ENCODE measurements at regions not wholly inside any gene's neighbourhood (a gene's known extent, or its start where the extent isn't known, plus 50 kb on each side); places are given as distances from the start of the nearest gene placed in this dataset.

- no peak for ATAC-seq
- Histone ChIP-seq H3K9me3 (peaks cover 0 to 4% (median 0%) of the 10 kb centered on the region in 12 donors), H3K27ac (no peak overlapping the region), H3K27me3 (no peaks in the 10 kb centered on the region), H3K4me1 (no peaks in the 10 kb centered on the region), H3K36me3 (no peaks in the 10 kb centered on the region), H3K4me3 (no peak overlapping the region)
- 70 to 80% (median 76%) methylated on average over 4 of the region's 4 CpGs for WGBS, 4 donors
- intact Hi-C loops (cut with DNase I): no loop called here
- DNase-seq: no peak
- TF ChIP-seq POLR2A (IDR thresholded peaks at IDR 0.05): no peak
These were observed 618.7 kb downstream of the SI start for GRCh38 chr3:164459521-164460151.

DNA sequence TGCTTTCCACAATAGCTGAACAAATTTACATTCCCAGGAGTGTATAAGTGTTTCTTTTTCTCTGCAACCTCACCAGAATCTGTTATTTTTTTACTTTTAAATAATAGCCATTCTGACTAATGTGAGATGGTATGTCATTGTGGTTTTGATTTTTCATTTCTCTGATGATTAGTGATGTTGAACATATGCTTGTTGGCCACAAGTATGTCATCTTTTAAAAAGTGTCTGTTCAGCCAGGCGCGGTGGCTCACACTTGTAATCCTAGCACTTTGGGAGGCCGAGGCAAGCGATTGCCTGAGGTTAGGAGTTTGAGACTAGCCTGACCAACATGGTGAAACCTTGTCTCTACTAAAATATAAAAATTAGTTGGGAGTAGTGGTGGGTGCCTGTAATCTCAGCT is 619.3 kb downstream of the SI start:
- Histone ChIP-seq H3K27me3 (no peaks in the 10 kb centered on the region), H3K4me3 (no peak overlapping the region), H3K27ac (no peak overlapping the region), H3K9me3 (peaks cover 0 to 4% (median 0%) of the 10 kb centered on the region in 12 donors), H3K36me3 (no peaks in the 10 kb centered on the region), H3K4me1 (no peaks in the 10 kb centered on the region)
- 91 to 97% (median 95%) methylated on average over 4 of the region's 4 CpGs for WGBS, 4 donors
- intact Hi-C loops (cut with DNase I): no loop called here
- ATAC-seq (no peak), DNase-seq (peak in 1 of 5 donors; percentile 51)
- no peak for TF ChIP-seq CTCF (IDR thresholded peaks at IDR 0.05)
- TF ChIP-seq POLR2A (IDR thresholded peaks at IDR 0.05): no peak

DNA sequence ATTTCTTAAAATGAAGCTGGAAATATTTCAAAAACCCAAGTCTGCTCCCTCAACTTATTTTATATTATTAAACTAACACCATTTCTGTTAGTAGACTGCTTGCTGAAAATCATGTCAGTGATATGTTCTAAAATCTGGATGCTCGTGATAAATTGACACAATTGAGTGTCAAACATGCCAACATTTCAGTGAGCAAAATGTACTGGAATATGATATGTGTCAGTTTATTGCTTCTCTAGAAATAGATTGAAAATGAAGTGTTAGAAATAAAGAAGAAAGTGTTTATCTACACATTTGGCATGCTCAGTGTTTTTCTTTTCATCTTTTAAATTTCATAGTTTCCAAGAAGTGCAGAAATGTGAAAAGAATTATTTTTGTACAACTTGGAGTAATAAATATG is 624.6 kb downstream of the SI start:
- H3K9me3 ChIP-seq: peaks cover 0 to 6% (median 0%) of the 10 kb centered on the region in 12 donors
- no peaks in the 10 kb centered on the region for H3K4me1 ChIP-seq
- H3K27ac ChIP-seq: peak overlapping the region in 1 of 12 donors; percentile 13
- TF ChIP-seq POLR2A (IDR thresholded peaks at IDR 0.05) (no peak), CTCF (IDR thresholded peaks at IDR 0.05) (no peak)
- 39 to 57% (median 46%) methylated on average over 1 of the region's 1 CpG for WGBS, 4 donors
- no peak for ATAC-seq
- no peak overlapping the region for H3K4me3 ChIP-seq
- no peaks in the 10 kb centered on the region for H3K27me3 ChIP-seq
- intact Hi-C loops (cut with DNase I): no loop called here
- no peaks in the 10 kb centered on the region for H3K36me3 ChIP-seq
- no peak for DNase-seq

DNA sequence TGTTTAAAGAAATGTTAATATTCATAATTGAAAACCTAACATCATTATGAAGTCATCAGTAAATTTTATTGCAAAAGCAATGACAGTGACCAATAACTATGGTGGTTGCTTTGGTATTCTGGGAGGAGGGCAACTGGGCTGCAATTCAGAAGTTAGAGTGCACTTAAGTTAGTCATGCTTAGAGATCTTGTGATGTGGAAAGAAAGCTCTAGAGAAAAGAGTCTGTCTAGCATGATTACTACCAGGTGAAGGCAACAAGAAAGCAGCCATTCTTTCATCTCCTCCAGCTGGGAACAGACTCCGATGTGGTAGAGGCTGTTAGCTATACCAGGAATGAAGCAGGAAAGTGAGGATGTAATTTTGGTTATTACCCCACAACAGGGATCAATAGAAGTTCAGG is 625.6 kb downstream of the SI start:
- TF ChIP-seq CTCF (IDR thresholded peaks at IDR 0.05) (no peak), POLR2A (IDR thresholded peaks at IDR 0.05) (no peak)
- peaks cover 0 to 7% (median 0%) of the 10 kb centered on the region in 12 donors for H3K9me3 ChIP-seq
- intact Hi-C loops (cut with DNase I): no loop called here
- ATAC-seq (peak in 1 of 4 donors; percentile 67), DNase-seq (no peak)
- H3K4me1 ChIP-seq: no peaks in the 10 kb centered on the region
- no peaks in the 10 kb centered on the region for H3K36me3 ChIP-seq
- no peaks in the 10 kb centered on the region for H3K27me3 ChIP-seq
- peak overlapping the region in 2 of 12 donors; percentile 37 to 51 for H3K4me3 ChIP-seq
- peak overlapping the region in 1 of 12 donors; percentile 73 for H3K27ac ChIP-seq
- WGBS, 4 donors: 75 to 84% (median 79%) methylated on average over 1 of the region's 1 CpG

All from heart left ventricle (tissue), 16 donors.